HepG2 (cell line): ENCODE measurements at regions not wholly inside any gene's neighbourhood (a gene's known extent, or its start where the extent isn't known, plus 50 kb on each side); places are given as distances from the start of the nearest gene placed in this dataset.

Experiments used
- ATAC-seq: fragments of 200-7000 bp; cut with Tn5 transposase; 3 replicates; pipeline ENCODE4 v1.9.1; 2020; ENCODE audit warnings: mild to moderate bottlenecking, moderate library complexity
- BruUV-seq: library from RNA; stranded (reverse); fragments of 400-500 nt; replicated peaks from 2 replicates; lab custom pipeline; 2021; lab: Mats Ljungman, UMichigan
- CTCF ChIA-PET: fragments of 300-600 bp; formaldehyde crosslinking; extraction: SDS; loops from one replicate; lab custom pipeline; 2021; ENCODE audit warnings: low total read pairs, inconsistent platforms, low intra/inter-chr PET ratio; lab: Yijun Ruan, JAX
- POLR2A ChIA-PET: fragments of 350-600 bp; sonication (Branson Sonifier 250); formaldehyde crosslinking; loops from one replicate; lab custom pipeline; 2020; ENCODE audit warnings: antibody characterized with exemption, inconsistent platforms; lab: Yijun Ruan, JAX
- DNase-seq: peaks from one replicate; pipeline ENCODE4 v3.0.0-alpha.2; 2015; ENCODE audit warnings: low spot score
- FAIRE-seq: peaks from 3 replicates; lab custom pipeline; 2011; peaks lifted over from hg19 to GRCh38; lab: Jason Lieb, UNC
- H2AFZ ChIP-seq: one replicate; pipeline ENCODE4 v1.6.1; 2011; ENCODE audit warnings: low read length, inconsistent platforms
- H3K27ac ChIP-seq: fragments of 300-600 bp; 3 replicates; pipeline ENCODE4 v1.8.0; 2011; ENCODE audit warnings: mixed run types, mild to moderate bottlenecking, mixed read lengths, low read length, inconsistent platforms; ENCODE audit not compliant: insufficient read depth; ENCODE audit errors: extremely low read length
- H3K27me3 ChIP-seq, 2 experiments: fragments of 200-600 bp in 1 of 2; 2 replicates in 1 of 2; 3 replicates in 1 of 2; pipeline versions ENCODE4 v1.6.0 to v1.8.0; 2011; ENCODE audit warnings: low read length in 2 of 2, mild to moderate bottlenecking in 2 of 2, moderate library complexity in 2 of 2, inconsistent platforms in 1 of 2; ENCODE audit not compliant: insufficient read depth in 2 of 2, control insufficient read depth in 1 of 2
- H3K36me3 ChIP-seq, 2 experiments: fragments of 200-600 bp in 1 of 2; replicated peaks in 1 of 2; 2 replicates in 1 of 2; 3 replicates in 1 of 2; pipeline versions ENCODE4 v1.5.1 to v1.8.0; 2011; ENCODE audit warnings: low read length in 2 of 2, inconsistent platforms in 1 of 2; ENCODE audit not compliant: insufficient read depth in 2 of 2, control insufficient read depth in 1 of 2
- H3K4me1 ChIP-seq: 2 replicates; pipeline ENCODE4 v1.5.1; 2012; ENCODE audit warnings: low read length, inconsistent platforms; ENCODE audit not compliant: insufficient read depth
- H3K4me2 ChIP-seq: 2 replicates; pipeline ENCODE4 v1.6.0; 2011; ENCODE audit warnings: low read depth, low read length, inconsistent platforms
- H3K4me3 ChIP-seq, 3 experiments: fragments of 200-600 bp in 1 of 3; sonication (generic), shearing (Covaris generic) in 1 of 3; replicated peaks in 1 of 3; 2 replicates each; pipeline ENCODE4 v1.5.1; 2011 to 2016; ENCODE audit warnings: low read length in 3 of 3, inconsistent platforms in 2 of 3, low read depth in 2 of 3, mild to moderate bottlenecking in 2 of 3, control low read depth in 1 of 3, mixed read lengths in 1 of 3; ENCODE audit not compliant: insufficient read depth in 1 of 3
- H3K79me2 ChIP-seq: one replicate; pipeline ENCODE4 v1.6.1; 2011; ENCODE audit warnings: low read length, inconsistent platforms; ENCODE audit not compliant: insufficient read depth
- H3K9ac ChIP-seq: 2 replicates; pipeline ENCODE4 v1.6.0; 2011; ENCODE audit warnings: mild to moderate bottlenecking, low read depth, low read length, inconsistent platforms; ENCODE audit not compliant: insufficient read depth
- H3K9me3 ChIP-seq: 2 replicates; pipeline ENCODE4 v1.5.1; 2012; ENCODE audit warnings: mild to moderate bottlenecking, low read length
- H4K20me1 ChIP-seq: 2 replicates; pipeline ENCODE4 v1.6.0; 2011; ENCODE audit warnings: inconsistent platforms, mild to moderate bottlenecking, low read length, moderate library complexity; ENCODE audit not compliant: insufficient read depth
- HNRNPUL1 ChIP-seq: fragments of 200-400 bp; formaldehyde crosslinking; IDR thresholded peaks from 2 replicates; pipeline ENCODE4 v1.6.1; 2017; ENCODE audit warnings: low read depth, mild to moderate bottlenecking, low read length, moderate library complexity
- IRX3 ChIP-seq: sonication (generic); formaldehyde crosslinking; IDR thresholded peaks from 2 replicates; pipeline ENCODE4 v1.8.1; 2023; ENCODE audit warnings: mild to moderate bottlenecking, low read depth, missing genetic modification reagents, borderline replicate concordance
- KDM2A ChIP-seq: sonication (generic); formaldehyde crosslinking; IDR thresholded peaks from 2 replicates; pipeline ENCODE4 v1.4.0; 2020; ENCODE audit warnings: low read depth, missing genetic modification reagents, borderline replicate concordance
- NCOA5 ChIP-seq: sonication (generic); formaldehyde crosslinking; IDR thresholded peaks from 2 replicates; pipeline ENCODE4 v1.4.0; 2020; ENCODE audit warnings: missing genetic modification reagents
- RARG ChIP-seq: sonication (generic); formaldehyde crosslinking; IDR thresholded peaks from 2 replicates; pipeline ENCODE4 v1.4.0; 2020; ENCODE audit warnings: low read depth, mild to moderate bottlenecking, missing genetic modification reagents
- SMC3 ChIP-seq: IDR thresholded peaks from 2 replicates; pipeline ENCODE4 v1.6.1; 2011; ENCODE audit warnings: low read length, improper control_type of control experiment
- ZNF441 ChIP-seq: sonication (generic); formaldehyde crosslinking; IDR thresholded peaks from 2 replicates; pipeline ENCODE4 v1.7.0; 2021; ENCODE audit warnings: missing genetic modification reagents, borderline replicate concordance
- ZNF678 ChIP-seq: sonication (generic); formaldehyde crosslinking; IDR thresholded peaks from 2 replicates; pipeline ENCODE4 v1.4.0; 2020; ENCODE audit warnings: mild to moderate bottlenecking, missing genetic modification reagents
- ZNF709 ChIP-seq: sonication (generic); formaldehyde crosslinking; IDR thresholded peaks from 2 replicates; pipeline ENCODE4 v1.5.0; 2020; ENCODE audit warnings: mild to moderate bottlenecking, missing genetic modification reagents
- WGBS: methylation state at CpG from one replicate; pipeline ENCODE4 v1.1.6; 2017; ENCODE audit warnings: low lambda C conversion rate; 5-methylcytosine and 5-hydroxymethylcytosine counted together
- in situ Hi-C: cut with HindIII; loops from 2 replicates; pipeline ENCODE4 v1.10.0; 2017; ENCODE audit warnings: low pct_unique_long_range_greater_than_20kb; ENCODE audit not compliant: extremely low pct_ligation_motif_present
- intact Hi-C: fragments of 100-400 bp; cut with micrococcal nuclease; formaldehyde crosslinking; loops from one replicate; pipeline ENCODE4 v1.10.0; 2022; ENCODE audit not compliant: unreplicated experiment
- TF ChIP-seq, protein P1 (sequence below): sonication (generic); formaldehyde crosslinking; IDR thresholded peaks from 2 replicates; pipeline ENCODE4 v1.4.0; 2020; ENCODE audit warnings: missing genetic modification reagents
- TF ChIP-seq, protein P2 (sequence below): conservative IDR thresholded peaks from 2 replicates; pipeline ENCODE4 v1.6.1; 2018; ENCODE audit warnings: missing genetic modification reagents
- TF ChIP-seq, protein P3 (sequence below): sonication (generic); formaldehyde crosslinking; IDR thresholded peaks from 2 replicates; pipeline ENCODE4 v1.4.0; 2020; ENCODE audit warnings: mild to moderate bottlenecking, missing genetic modification reagents
- TF ChIP-seq, protein P4 (sequence below): sonication (generic); formaldehyde crosslinking; IDR thresholded peaks from 2 replicates; pipeline ENCODE4 v1.5.0; 2020; ENCODE audit warnings: missing genetic modification reagents

DNA sequence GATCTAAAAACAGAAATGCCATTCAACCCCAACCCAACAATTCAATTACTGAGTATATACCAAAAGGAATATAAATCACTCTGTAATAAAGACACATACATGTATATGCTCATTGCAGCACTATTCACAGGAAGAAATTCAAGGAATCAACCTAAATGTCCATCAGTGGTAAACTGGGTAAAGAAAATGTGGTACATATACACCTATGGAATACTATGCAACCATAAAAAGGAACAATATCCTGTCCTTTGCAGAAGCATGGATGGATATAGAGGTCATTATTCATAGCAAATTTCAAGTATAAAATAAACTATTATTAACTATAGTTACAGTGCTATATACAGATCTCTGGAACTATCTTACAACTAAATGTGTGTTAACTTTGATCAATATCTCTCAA is 599.3 kb downstream of the CDH11 start:
- no peaks in the 10 kb centered on the region for H3K4me1 ChIP-seq
- no peaks in the 10 kb centered on the region for H3K79me2 ChIP-seq
- H3K9ac ChIP-seq = no peak overlapping the region
- BruUV-seq = no TSS peak
- in situ Hi-C loops = no loop called here
- no peak for DNase-seq
- H4K20me1 ChIP-seq = no peaks in the 10 kb centered on the region
- no peak for ATAC-seq
- H3K27ac ChIP-seq = no peak overlapping the region
- POLR2A ChIA-PET = no interaction called here
- TF ChIP-seq, protein P1, sequence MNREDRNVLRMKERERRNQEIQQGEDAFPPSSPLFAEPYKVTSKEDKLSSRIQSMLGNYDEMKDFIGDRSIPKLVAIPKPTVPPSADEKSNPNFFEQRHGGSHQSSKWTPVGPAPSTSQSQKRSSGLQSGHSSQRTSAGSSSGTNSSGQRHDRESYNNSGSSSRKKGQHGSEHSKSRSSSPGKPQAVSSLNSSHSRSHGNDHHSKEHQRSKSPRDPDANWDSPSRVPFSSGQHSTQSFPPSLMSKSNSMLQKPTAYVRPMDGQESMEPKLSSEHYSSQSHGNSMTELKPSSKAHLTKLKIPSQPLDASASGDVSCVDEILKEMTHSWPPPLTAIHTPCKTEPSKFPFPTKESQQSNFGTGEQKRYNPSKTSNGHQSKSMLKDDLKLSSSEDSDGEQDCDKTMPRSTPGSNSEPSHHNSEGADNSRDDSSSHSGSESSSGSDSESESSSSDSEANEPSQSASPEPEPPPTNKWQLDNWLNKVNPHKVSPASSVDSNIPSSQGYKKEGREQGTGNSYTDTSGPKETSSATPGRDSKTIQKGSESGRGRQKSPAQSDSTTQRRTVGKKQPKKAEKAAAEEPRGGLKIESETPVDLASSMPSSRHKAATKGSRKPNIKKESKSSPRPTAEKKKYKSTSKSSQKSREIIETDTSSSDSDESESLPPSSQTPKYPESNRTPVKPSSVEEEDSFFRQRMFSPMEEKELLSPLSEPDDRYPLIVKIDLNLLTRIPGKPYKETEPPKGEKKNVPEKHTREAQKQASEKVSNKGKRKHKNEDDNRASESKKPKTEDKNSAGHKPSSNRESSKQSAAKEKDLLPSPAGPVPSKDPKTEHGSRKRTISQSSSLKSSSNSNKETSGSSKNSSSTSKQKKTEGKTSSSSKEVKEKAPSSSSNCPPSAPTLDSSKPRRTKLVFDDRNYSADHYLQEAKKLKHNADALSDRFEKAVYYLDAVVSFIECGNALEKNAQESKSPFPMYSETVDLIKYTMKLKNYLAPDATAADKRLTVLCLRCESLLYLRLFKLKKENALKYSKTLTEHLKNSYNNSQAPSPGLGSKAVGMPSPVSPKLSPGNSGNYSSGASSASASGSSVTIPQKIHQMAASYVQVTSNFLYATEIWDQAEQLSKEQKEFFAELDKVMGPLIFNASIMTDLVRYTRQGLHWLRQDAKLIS = no peak
- TF ChIP-seq, all 625 proteins: peak for 0
- intact Hi-C loops = no loop called here
- H3K4me2 ChIP-seq = no peak overlapping the region
- FAIRE-seq = no peak
- H3K27me3 ChIP-seq = no peaks in the 10 kb centered on the region
- CTCF ChIA-PET = no interaction called here
- no peak overlapping the region for H3K4me3 ChIP-seq
- no peak overlapping the region for H2AFZ ChIP-seq
- H3K9me3 ChIP-seq = peaks cover 4% of the 10 kb centered on the region; the same call in 1 of the 2 replicates
- H3K36me3 ChIP-seq = no peaks in the 10 kb centered on the region

DNA sequence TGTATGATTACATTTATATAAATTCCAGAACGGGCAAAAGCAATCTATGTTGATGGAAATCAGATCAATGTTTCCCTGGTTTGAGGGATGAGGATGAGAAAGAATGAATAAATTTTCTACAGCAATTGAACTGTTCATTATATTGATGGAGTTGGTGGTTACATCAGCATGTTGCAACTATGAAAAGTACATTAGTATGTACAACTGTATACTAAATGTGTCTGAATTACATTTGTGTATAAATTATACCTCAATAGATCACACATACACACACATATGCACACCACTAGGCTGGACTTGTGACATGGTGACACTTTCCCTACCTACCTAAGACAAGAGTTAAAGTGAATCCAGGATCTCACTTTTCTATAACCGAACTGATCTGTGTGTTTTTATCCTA is 608.0 kb downstream of the CDH11 start:
- Histone ChIP-seq H3K4me3 (no peak overlapping the region), H3K27ac (no peak overlapping the region), H3K27me3 (no peaks in the 10 kb centered on the region), H2AFZ (no peak overlapping the region), H3K9me3 (0 out of 2 replicates have a peak, but pooled peaks cover 7% of the 10 kb centered on the region), H4K20me1 (no peaks in the 10 kb centered on the region), H3K79me2 (no peaks in the 10 kb centered on the region), H3K4me2 (no peak overlapping the region), H3K4me1 (no peaks in the 10 kb centered on the region), H3K9ac (no peak overlapping the region), H3K36me3 (no peaks in the 10 kb centered on the region)
- DNase-seq (no peak), FAIRE-seq (no peak), ATAC-seq (no peak)
- no TSS peak for BruUV-seq
- POLR2A ChIA-PET = no interaction called here
- in situ Hi-C loops (no loop called here), intact Hi-C loops (no loop called here)
- CTCF ChIA-PET = no interaction called here
- 1% methylated on average over 2 of the region's 2 CpGs for WGBS
- no peak for TF ChIP-seq ZNF441
- no peak for TF ChIP-seq HNRNPUL1
- TF ChIP-seq ZNF678 = no peak
- TF ChIP-seq, protein P2, sequence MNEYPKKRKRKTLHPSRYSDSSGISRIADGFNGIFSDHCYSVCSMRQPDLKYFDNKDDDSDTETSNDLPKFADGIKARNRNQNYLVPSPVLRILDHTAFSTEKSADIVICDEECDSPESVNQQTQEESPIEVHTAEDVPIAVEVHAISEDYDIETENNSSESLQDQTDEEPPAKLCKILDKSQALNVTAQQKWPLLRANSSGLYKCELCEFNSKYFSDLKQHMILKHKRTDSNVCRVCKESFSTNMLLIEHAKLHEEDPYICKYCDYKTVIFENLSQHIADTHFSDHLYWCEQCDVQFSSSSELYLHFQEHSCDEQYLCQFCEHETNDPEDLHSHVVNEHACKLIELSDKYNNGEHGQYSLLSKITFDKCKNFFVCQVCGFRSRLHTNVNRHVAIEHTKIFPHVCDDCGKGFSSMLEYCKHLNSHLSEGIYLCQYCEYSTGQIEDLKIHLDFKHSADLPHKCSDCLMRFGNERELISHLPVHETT (CRISPR knock-in tag) = no peak
- TF ChIP-seq RARG (CRISPR knock-in tag) = no peak
- no peak for TF ChIP-seq ZNF709 (CRISPR knock-in tag)
- TF ChIP-seq IRX3 (CRISPR knock-in tag) = no peak
- no peak for TF ChIP-seq SMC3
- TF ChIP-seq, protein P3, sequence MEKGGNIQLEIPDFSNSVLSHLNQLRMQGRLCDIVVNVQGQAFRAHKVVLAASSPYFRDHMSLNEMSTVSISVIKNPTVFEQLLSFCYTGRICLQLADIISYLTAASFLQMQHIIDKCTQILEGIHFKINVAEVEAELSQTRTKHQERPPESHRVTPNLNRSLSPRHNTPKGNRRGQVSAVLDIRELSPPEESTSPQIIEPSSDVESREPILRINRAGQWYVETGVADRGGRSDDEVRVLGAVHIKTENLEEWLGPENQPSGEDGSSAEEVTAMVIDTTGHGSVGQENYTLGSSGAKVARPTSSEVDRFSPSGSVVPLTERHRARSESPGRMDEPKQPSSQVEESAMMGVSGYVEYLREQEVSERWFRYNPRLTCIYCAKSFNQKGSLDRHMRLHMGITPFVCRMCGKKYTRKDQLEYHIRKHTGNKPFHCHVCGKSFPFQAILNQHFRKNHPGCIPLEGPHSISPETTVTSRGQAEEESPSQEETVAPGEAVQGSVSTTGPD (CRISPR knock-in tag) = no peak
- TF ChIP-seq, protein P4, sequence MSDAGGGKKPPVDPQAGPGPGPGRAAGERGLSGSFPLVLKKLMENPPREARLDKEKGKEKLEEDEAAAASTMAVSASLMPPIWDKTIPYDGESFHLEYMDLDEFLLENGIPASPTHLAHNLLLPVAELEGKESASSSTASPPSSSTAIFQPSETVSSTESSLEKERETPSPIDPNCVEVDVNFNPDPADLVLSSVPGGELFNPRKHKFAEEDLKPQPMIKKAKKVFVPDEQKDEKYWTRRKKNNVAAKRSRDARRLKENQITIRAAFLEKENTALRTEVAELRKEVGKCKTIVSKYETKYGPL (CRISPR knock-in tag) = no peak
- TF ChIP-seq KDM2A (CRISPR knock-in tag) = no peak
- no peak for TF ChIP-seq NCOA5 (CRISPR knock-in tag)
